Activated naive CD8-positive, alpha-beta T cell treated with anti-CD3 and anti-CD28 coated beads, Interleukin-2, amount 10 ng/mL, durations not matched to agents 7 days and 5 days (primary cell): ENCODE measurements at regions not wholly inside any gene's neighbourhood (a gene's known extent, or its start where the extent isn't known, plus 50 kb on each side); places are given as distances from the start of the nearest gene placed in this dataset.

ENCODE experiments used
- ATAC-seq: fragments of 150-1000 bp; cut with Tn5 transposase; one replicate; pipeline ENCODE4 v1.10.0; 2021; ENCODE audit warnings: low read depth, moderate library complexity
- POLR2A ChIA-PET: fragments of 350-600 bp; sonication (Branson Sonifier 250); formaldehyde crosslinking; loops from one replicate; lab custom pipeline; 2021; ENCODE audit warnings: antibody characterized with exemption; lab: Charles Lee
- DNase-seq: peaks from one replicate; pipeline ENCODE4 v3.0.0; 2021
- H3K27ac Mint-ChIP-seq: one replicate; pipeline ENCODE4 v1.8.0; 2022; ENCODE audit warnings: mild to moderate bottlenecking, mixed read lengths
- H3K27me3 Mint-ChIP-seq: one replicate; pipeline ENCODE4 v1.8.0; 2022; ENCODE audit warnings: mild to moderate bottlenecking, moderate library complexity, mixed read lengths
- H3K36me3 Mint-ChIP-seq: one replicate; pipeline ENCODE4 v1.8.0; 2021; ENCODE audit warnings: mild to moderate bottlenecking, mixed read lengths
- H3K4me1 Mint-ChIP-seq: one replicate; pipeline ENCODE4 v1.8.0; 2021; ENCODE audit warnings: mixed read lengths
- H3K4me3 Mint-ChIP-seq: one replicate; pipeline ENCODE4 v1.8.0; 2022; ENCODE audit warnings: mild to moderate bottlenecking, moderate library complexity, mixed read lengths
- H3K9me3 Mint-ChIP-seq: one replicate; pipeline ENCODE4 v1.8.0; 2021; ENCODE audit warnings: mixed read lengths

GRCh38 chr7:35581605-35582210 is 113.2 kb downstream of the HERPUD2 start:
- peaks cover 18% of the 10 kb centered on the region for H3K27me3 Mint-ChIP-seq
- POLR2A ChIA-PET = no interaction called here
- H3K9me3 Mint-ChIP-seq = no peaks in the 10 kb centered on the region
- no peaks in the 10 kb centered on the region for H3K4me1 Mint-ChIP-seq
- no peak for ATAC-seq
- no peak for DNase-seq
- no peaks in the 10 kb centered on the region for H3K36me3 Mint-ChIP-seq
- no peak overlapping the region for H3K27ac Mint-ChIP-seq
- no peak overlapping the region for H3K4me3 Mint-ChIP-seq

DNA sequence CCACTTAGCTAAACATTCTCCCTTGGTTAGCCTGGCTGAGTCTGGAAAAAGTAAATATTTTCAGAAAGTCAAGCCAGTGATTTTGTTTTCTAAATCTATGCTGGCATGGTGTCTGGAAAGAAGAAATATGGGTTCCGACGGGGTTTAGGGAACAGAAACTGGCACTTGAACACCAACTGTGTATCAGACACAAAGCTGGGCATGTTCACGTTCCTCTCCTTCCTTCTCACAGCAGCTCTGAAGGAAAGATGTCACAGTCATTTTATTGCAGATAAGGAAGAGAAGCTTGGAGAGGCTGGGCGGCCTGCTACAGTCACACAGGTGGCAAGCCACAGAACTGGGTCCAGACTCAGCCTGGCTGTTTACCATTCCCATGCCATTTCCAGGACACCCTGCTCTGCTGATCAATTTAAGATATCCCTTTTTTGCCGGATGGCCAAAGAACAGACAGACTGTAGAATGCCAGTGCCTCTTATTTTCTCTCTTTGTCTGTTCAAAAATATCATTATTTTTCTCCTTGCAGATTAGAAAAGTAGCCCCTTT is 118.8 kb downstream of the HERPUD2 start:
- no peaks in the 10 kb centered on the region for H3K27me3 Mint-ChIP-seq
- no peak overlapping the region for H3K27ac Mint-ChIP-seq
- DNase-seq (no peak), ATAC-seq (no peak)
- POLR2A ChIA-PET = no interaction called here
- no peaks in the 10 kb centered on the region for H3K36me3 Mint-ChIP-seq
- H3K4me1 Mint-ChIP-seq = no peaks in the 10 kb centered on the region
- no peak overlapping the region for H3K4me3 Mint-ChIP-seq
- no peaks in the 10 kb centered on the region for H3K9me3 Mint-ChIP-seq

GRCh38 chr7:35571611-35572240 is 123.2 kb downstream of the HERPUD2 start:
- Mint-ChIP-seq H3K27ac (no peak overlapping the region), H3K4me1 (no peaks in the 10 kb centered on the region), H3K36me3 (no peaks in the 10 kb centered on the region), H3K9me3 (no peaks in the 10 kb centered on the region), H3K4me3 (no peak overlapping the region), H3K27me3 (peaks cover 10% of the 10 kb centered on the region)
- ATAC-seq (no peak), DNase-seq (no peak)
- POLR2A ChIA-PET = no interaction called here

- Mint-ChIP-seq H3K4me3 (no peak overlapping the region), H3K4me1 (no peaks in the 10 kb centered on the region), H3K9me3 (no peaks in the 10 kb centered on the region), H3K36me3 (no peaks in the 10 kb centered on the region), H3K27ac (no peak overlapping the region), H3K27me3 (peaks cover 10% of the 10 kb centered on the region)
- ATAC-seq (no peak), DNase-seq (no peak)
- POLR2A ChIA-PET = no interaction called here
Observed at GRCh38 chr7:35570937-35571336, 124.0 kb downstream of the HERPUD2 start.

- Mint-ChIP-seq H3K36me3 (no peaks in the 10 kb centered on the region), H3K27me3 (peaks cover 14% of the 10 kb centered on the region), H3K9me3 (no peaks in the 10 kb centered on the region), H3K27ac (no peak overlapping the region), H3K4me3 (no peak overlapping the region), H3K4me1 (no peaks in the 10 kb centered on the region)
- POLR2A ChIA-PET = no interaction called here
- no peak for ATAC-seq
- no peak for DNase-seq
Observed at GRCh38 chr7:35565927-35566326, 129.0 kb downstream of the HERPUD2 start.

- peaks cover 9% of the 10 kb centered on the region for H3K4me1 Mint-ChIP-seq
- DNase-seq (no peak), ATAC-seq (no peak)
- POLR2A ChIA-PET = no interaction called here
- peaks cover 1% of the 10 kb centered on the region for H3K9me3 Mint-ChIP-seq
- no peak overlapping the region for H3K27ac Mint-ChIP-seq
- H3K27me3 Mint-ChIP-seq = peaks cover 6% of the 10 kb centered on the region
- no peak overlapping the region for H3K4me3 Mint-ChIP-seq
- no peaks in the 10 kb centered on the region for H3K36me3 Mint-ChIP-seq
Observed at GRCh38 chr7:35558841-35559240, 136.1 kb downstream of the HERPUD2 start.

DNA sequence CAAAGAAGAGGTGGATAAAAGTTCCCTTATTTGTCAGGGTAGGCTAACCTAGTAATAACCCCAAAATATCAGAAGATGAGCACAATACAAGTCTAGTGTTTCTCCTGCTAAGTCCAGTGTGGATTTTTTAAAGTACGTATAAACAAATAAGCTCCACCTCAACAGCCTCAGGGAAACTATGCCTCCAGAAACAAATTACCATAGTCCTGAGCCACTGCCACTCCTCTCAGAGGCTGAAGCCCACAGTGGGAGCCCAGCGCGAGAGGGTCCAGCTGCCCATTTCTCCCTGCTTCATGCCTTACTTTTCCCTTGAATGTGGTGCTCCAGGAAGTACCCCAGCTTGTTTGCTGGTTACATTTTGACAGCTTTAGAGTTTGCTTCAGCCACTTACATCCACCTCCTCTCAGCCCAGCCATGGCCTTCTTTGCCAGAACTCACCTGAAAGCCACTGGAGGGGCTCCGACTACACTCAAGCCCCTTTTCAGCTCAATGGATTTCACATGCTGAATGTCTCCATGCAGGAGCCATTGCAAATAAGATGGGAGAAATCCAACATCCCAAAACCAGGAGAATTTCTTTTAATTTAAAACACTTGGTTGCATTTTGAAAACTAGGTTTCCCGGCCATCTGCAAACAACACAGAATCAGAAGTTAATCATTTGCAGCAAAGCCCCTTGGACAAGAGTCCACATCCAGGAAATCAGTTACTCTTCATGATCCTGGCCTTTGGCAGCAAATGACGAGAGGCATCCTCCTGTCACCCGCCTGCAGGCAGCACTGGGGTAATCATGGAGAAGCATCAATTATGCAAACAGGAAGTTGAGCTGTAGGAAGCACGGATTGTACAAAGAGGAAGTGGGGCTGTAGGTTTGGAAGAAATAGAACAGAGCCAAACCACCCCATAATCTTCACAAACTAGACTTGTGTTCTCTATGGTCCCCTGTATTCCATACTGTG is 138.1 kb downstream of the HERPUD2 start:
- Mint-ChIP-seq H3K27ac (no peak overlapping the region), H3K4me3 (no peak overlapping the region), H3K9me3 (peaks cover 1% of the 10 kb centered on the region), H3K36me3 (no peaks in the 10 kb centered on the region), H3K27me3 (peaks cover 10% of the 10 kb centered on the region), H3K4me1 (peaks cover 9% of the 10 kb centered on the region)
- POLR2A ChIA-PET = no interaction called here
- DNase-seq = no peak
- no peak for ATAC-seq

GRCh38 chr7:35555934-35556333 is 139.0 kb downstream of the HERPUD2 start:
- Mint-ChIP-seq H3K4me3 (no peak overlapping the region), H3K36me3 (no peaks in the 10 kb centered on the region), H3K4me1 (peaks cover 9% of the 10 kb centered on the region), H3K27ac (no peak overlapping the region), H3K27me3 (peaks cover 8% of the 10 kb centered on the region), H3K9me3 (peaks cover 1% of the 10 kb centered on the region)
- POLR2A ChIA-PET = no interaction called here
- no peak for ATAC-seq
- no peak for DNase-seq

DNA sequence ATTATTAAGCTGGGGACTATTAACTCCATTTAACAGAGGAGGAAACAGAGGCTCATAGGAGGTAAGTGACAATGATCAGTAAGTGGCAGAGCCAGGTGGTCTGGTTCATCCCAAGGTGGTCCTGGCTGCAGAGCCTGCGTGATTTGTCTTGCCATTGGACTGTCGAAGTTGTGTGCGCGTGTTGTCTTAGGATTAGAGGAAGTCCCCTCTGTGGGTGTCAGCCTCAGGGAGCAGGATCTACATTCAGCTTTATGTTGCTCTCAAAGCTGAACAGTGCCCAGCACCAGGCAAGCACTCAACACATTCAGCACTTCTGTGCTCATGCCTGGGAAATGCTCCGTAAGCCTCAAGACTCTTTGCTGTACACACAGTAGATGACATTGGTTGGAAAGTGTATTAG is 139.5 kb downstream of the HERPUD2 start:
- H3K9me3 Mint-ChIP-seq = peaks cover 1% of the 10 kb centered on the region
- H3K36me3 Mint-ChIP-seq = no peaks in the 10 kb centered on the region
- DNase-seq = no peak
- POLR2A ChIA-PET = no interaction called here
- ATAC-seq = no peak
- no peak overlapping the region for H3K4me3 Mint-ChIP-seq
- peaks cover 8% of the 10 kb centered on the region for H3K27me3 Mint-ChIP-seq
- no peak overlapping the region for H3K27ac Mint-ChIP-seq
- peaks cover 9% of the 10 kb centered on the region for H3K4me1 Mint-ChIP-seq

GRCh38 chr7:35553519-35553918 is 141.4 kb downstream of the HERPUD2 start:
- H3K36me3 Mint-ChIP-seq = no peaks in the 10 kb centered on the region
- no peak overlapping the region for H3K4me3 Mint-ChIP-seq
- DNase-seq = no peak
- POLR2A ChIA-PET = no interaction called here
- H3K4me1 Mint-ChIP-seq = peaks cover 9% of the 10 kb centered on the region
- H3K27me3 Mint-ChIP-seq = peaks cover 8% of the 10 kb centered on the region
- no peak for ATAC-seq
- H3K9me3 Mint-ChIP-seq = peaks cover 1% of the 10 kb centered on the region
- H3K27ac Mint-ChIP-seq = no peak overlapping the region

- peaks cover 4% of the 10 kb centered on the region for H3K4me1 Mint-ChIP-seq
- ATAC-seq (no peak), DNase-seq (no peak)
- POLR2A ChIA-PET = no interaction called here
- H3K27ac Mint-ChIP-seq = no peak overlapping the region
- no peaks in the 10 kb centered on the region for H3K9me3 Mint-ChIP-seq
- peaks cover 8% of the 10 kb centered on the region for H3K27me3 Mint-ChIP-seq
- no peak overlapping the region for H3K4me3 Mint-ChIP-seq
- H3K36me3 Mint-ChIP-seq = no peaks in the 10 kb centered on the region
Observed at GRCh38 chr7:35552691-35553090, 142.2 kb downstream of the HERPUD2 start.

DNA sequence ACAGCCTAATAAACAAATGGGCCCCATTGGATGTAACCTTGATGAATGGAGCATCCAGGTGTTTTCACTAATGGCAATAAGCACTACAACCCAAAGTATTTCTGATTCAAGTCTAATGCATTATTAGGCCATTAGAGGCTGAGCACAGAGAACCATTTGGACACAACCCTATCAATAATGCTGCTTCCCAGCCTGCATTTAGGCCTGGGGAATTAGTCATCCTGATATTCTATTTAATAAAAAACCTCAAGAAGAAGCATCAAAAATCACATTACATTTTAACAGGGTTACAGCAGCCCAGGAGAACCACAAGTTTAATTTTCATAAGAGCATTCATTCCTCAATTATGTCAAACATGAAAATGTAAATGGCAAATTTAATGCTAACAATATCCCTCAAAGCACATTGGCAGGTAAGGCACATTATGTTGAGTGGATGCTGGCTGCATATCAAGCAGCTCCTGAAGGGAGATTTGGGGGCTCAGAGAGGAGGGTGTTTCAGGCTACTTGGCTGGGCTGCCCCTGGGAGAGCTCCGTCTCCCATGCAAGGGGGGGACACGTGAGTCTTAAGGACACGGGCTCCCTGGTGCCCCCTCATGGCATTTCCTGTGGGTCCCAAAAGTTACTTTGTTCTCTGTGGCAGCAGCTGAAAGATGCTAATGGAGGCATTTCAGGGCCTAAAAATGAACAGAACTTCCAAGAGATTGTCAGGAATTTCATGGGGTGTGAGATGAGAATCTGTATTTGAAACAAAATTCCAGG is 143.4 kb downstream of the HERPUD2 start:
- Mint-ChIP-seq H3K9me3 (no peaks in the 10 kb centered on the region), H3K27ac (no peak overlapping the region), H3K4me3 (no peak overlapping the region), H3K4me1 (no peaks in the 10 kb centered on the region), H3K36me3 (no peaks in the 10 kb centered on the region), H3K27me3 (peaks cover 8% of the 10 kb centered on the region)
- POLR2A ChIA-PET = no interaction called here
- DNase-seq (no peak), ATAC-seq (no peak)

GRCh38 chr7:35550831-35551230 is 144.1 kb downstream of the HERPUD2 start:
- DNase-seq (no peak), ATAC-seq (no peak)
- H3K27ac Mint-ChIP-seq = no peak overlapping the region
- H3K27me3 Mint-ChIP-seq = peaks cover 10% of the 10 kb centered on the region
- no peaks in the 10 kb centered on the region for H3K9me3 Mint-ChIP-seq
- H3K36me3 Mint-ChIP-seq = no peaks in the 10 kb centered on the region
- POLR2A ChIA-PET = no interaction called here
- peaks cover 3% of the 10 kb centered on the region for H3K4me1 Mint-ChIP-seq
- H3K4me3 Mint-ChIP-seq = no peak overlapping the region
